Mesenchymal stem cell (in vitro differentiated cells and primary cell): ENCODE measurements at regions not wholly inside any gene's neighbourhood (a gene's known extent, or its start where the extent isn't known, plus 50 kb on each side); places are given as distances from the start of the nearest gene placed in this dataset.

Experiments used
- DNase-seq: peaks from one replicate; pipeline ENCODE4 v3.0.0-alpha.2; 2013
- H2AFZ ChIP-seq: one replicate; pipeline ENCODE4 v1.6.1; 2013; ENCODE audit warnings: low read depth, mild to moderate bottlenecking, control low read depth, inconsistent platforms, low read length, moderate library complexity
- H2AK5ac ChIP-seq: 2 replicates; pipeline ENCODE4 v1.6.1; 2013; ENCODE audit warnings: low read length, moderate library complexity, mild to moderate bottlenecking, inconsistent platforms; ENCODE audit not compliant: severe bottlenecking
- H2BK120ac ChIP-seq: one replicate; pipeline ENCODE4 v1.6.1; 2013; ENCODE audit warnings: low read depth, mild to moderate bottlenecking, inconsistent platforms, low read length, moderate library complexity
- H2BK12ac ChIP-seq, 2 experiments: one replicate each; pipeline ENCODE4 v1.6.1; 2013; ENCODE audit warnings: inconsistent platforms in 2 of 2, low read length in 2 of 2, mild to moderate bottlenecking in 2 of 2, moderate library complexity in 2 of 2, control low read depth in 1 of 2
- H2BK15ac ChIP-seq: one replicate; pipeline ENCODE4 v1.6.1; 2013; ENCODE audit warnings: mild to moderate bottlenecking, low read depth, inconsistent platforms; ENCODE audit not compliant: poor library complexity, severe bottlenecking
- H2BK5ac ChIP-seq: 2 replicates; pipeline ENCODE4 v1.6.1; 2013; ENCODE audit warnings: low read depth, mild to moderate bottlenecking, low read length, control low read depth, inconsistent platforms; ENCODE audit not compliant: poor library complexity, severe bottlenecking
- H3K14ac ChIP-seq, 2 experiments: one replicate each; pipeline ENCODE4 v1.6.1; 2013; ENCODE audit warnings: inconsistent platforms in 2 of 2, low read length in 2 of 2, control low read depth in 1 of 2, mild to moderate bottlenecking in 1 of 2, moderate library complexity in 1 of 2
- H3K18ac ChIP-seq, 2 experiments: one replicate each; pipeline ENCODE4 v1.6.1; 2013; ENCODE audit warnings: inconsistent platforms in 2 of 2, low read length in 2 of 2, control low read depth in 1 of 2, low read depth in 1 of 2, mild to moderate bottlenecking in 1 of 2
- H3K23ac ChIP-seq, 2 experiments: one replicate each; pipeline ENCODE4 v1.6.1; 2013; ENCODE audit warnings: inconsistent platforms in 2 of 2, low read length in 2 of 2, mild to moderate bottlenecking in 2 of 2, moderate library complexity in 2 of 2, control low read depth in 1 of 2
- H3K27ac ChIP-seq: 2 replicates; pipeline ENCODE4 v1.5.1; 2013; ENCODE audit warnings: mild to moderate bottlenecking, moderate library complexity, low read length, control low read depth, inconsistent platforms; ENCODE audit not compliant: poor library complexity, severe bottlenecking
- H3K27me3 ChIP-seq, 2 experiments: 2 replicates each; pipeline versions ENCODE4 v1.6.1 to v1.7.0; 2013; ENCODE audit warnings: low read length in 2 of 2, mild to moderate bottlenecking in 2 of 2, moderate library complexity in 2 of 2, control low read depth in 1 of 2, inconsistent platforms in 1 of 2; ENCODE audit not compliant: control insufficient read depth in 1 of 2, insufficient read depth in 1 of 2
- H3K36me3 ChIP-seq, 2 experiments: 2 replicates each; pipeline versions ENCODE4 v1.6.1 to v1.7.0; 2013; ENCODE audit warnings: low read length in 2 of 2, control low read depth in 1 of 2, inconsistent platforms in 1 of 2, low read depth in 1 of 2, mild to moderate bottlenecking in 1 of 2; ENCODE audit not compliant: insufficient read depth in 2 of 2, control insufficient read depth in 1 of 2
- H3K4ac ChIP-seq, 2 experiments: one replicate each; pipeline ENCODE4 v1.6.1; 2013; ENCODE audit warnings: inconsistent platforms in 2 of 2, low read length in 2 of 2, mild to moderate bottlenecking in 2 of 2, moderate library complexity in 2 of 2, control low read depth in 1 of 2, low read depth in 1 of 2
- H3K4me1 ChIP-seq: 2 replicates; pipeline ENCODE4 v1.6.1; 2013; ENCODE audit warnings: low read depth, low read length, control low read depth; ENCODE audit not compliant: control insufficient read depth, insufficient read depth
- H3K4me2 ChIP-seq: 2 replicates; pipeline ENCODE4 v1.6.1; 2013; ENCODE audit warnings: low read length, mild to moderate bottlenecking, inconsistent platforms; ENCODE audit not compliant: poor library complexity, severe bottlenecking
- H3K4me3 ChIP-seq, 2 experiments: 2 replicates each; pipeline versions ENCODE4 v1.5.1 to v1.7.0; 2013; ENCODE audit warnings: low read length in 2 of 2, mild to moderate bottlenecking in 2 of 2, control low read depth in 1 of 2, low read depth in 1 of 2; ENCODE audit not compliant: insufficient read depth in 1 of 2
- H3K79me1 ChIP-seq: replicated peaks from 2 replicates; pipeline ENCODE4 v1.6.1; 2013; ENCODE audit warnings: mild to moderate bottlenecking, control low read depth, low read length, inconsistent platforms; ENCODE audit not compliant: poor library complexity, severe bottlenecking
- H3K9ac ChIP-seq: 2 replicates; pipeline ENCODE4 v1.7.0; 2013; ENCODE audit warnings: mild to moderate bottlenecking, low read length, moderate library complexity
- H3K9me3 ChIP-seq: 2 replicates; pipeline ENCODE4 v1.7.0; 2013; ENCODE audit warnings: mild to moderate bottlenecking, low read length; ENCODE audit not compliant: control insufficient read depth
- H4K8ac ChIP-seq: one replicate; pipeline ENCODE4 v1.6.1; 2013; ENCODE audit warnings: inconsistent platforms, mild to moderate bottlenecking, low read length, moderate library complexity
- H4K91ac ChIP-seq: one replicate; pipeline ENCODE4 v1.6.1; 2013; ENCODE audit warnings: mild to moderate bottlenecking, low read length, inconsistent platforms
- WGBS: methylation state at CpG from one replicate; pipeline ENCODE4 v1.1.7; 2013; ENCODE audit warnings: mixed read lengths; 5-methylcytosine and 5-hydroxymethylcytosine counted together

DNA sequence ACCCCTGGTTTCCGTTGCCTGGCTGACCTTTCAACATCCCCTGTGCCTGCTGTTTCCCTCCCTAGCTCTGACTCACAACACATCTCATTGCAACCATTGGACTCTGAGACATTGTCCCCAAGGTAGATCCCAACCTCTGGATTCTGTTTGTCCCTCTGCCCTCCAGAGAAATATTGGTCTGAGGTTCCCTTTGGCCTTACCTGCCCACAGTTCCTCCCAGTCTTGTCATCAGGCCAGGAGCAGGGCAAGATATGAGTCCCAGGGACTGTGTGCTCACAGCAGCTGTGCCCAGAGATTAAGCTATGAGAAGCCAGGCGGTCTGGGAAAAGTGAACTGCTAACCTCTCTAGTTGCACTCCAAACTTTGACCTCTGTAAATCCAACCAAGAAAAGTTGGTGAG, 168.2 kb upstream of the NR2F2 start:
- no peaks in the 10 kb centered on the region for H3K4me1 ChIP-seq
- no peak overlapping the region for H3K9ac ChIP-seq
- H2BK120ac ChIP-seq: no peak overlapping the region
- no peak overlapping the region for H2AFZ ChIP-seq
- no peak overlapping the region for H4K91ac ChIP-seq
- no peak overlapping the region for H2BK15ac ChIP-seq
- H2AK5ac ChIP-seq: no peak overlapping the region
- H2BK12ac ChIP-seq: no peak overlapping the region
- H3K4ac ChIP-seq: no peak overlapping the region
- no peak overlapping the region for H3K23ac ChIP-seq
- H3K9me3 ChIP-seq: no peaks in the 10 kb centered on the region
- H3K79me1 ChIP-seq: no peaks in the 10 kb centered on the region
- 95% methylated on average over 2 of the region's 2 CpGs for WGBS
- no peak overlapping the region for H3K14ac ChIP-seq
- no peak for DNase-seq
- no peak overlapping the region for H3K4me3 ChIP-seq
- no peak overlapping the region for H2BK5ac ChIP-seq
- no peak overlapping the region for H3K27ac ChIP-seq
- H3K4me2 ChIP-seq: no peak overlapping the region
- no peaks in the 10 kb centered on the region for H3K27me3 ChIP-seq
- no peak overlapping the region for H3K18ac ChIP-seq
- no peaks in the 10 kb centered on the region for H3K36me3 ChIP-seq
- H4K8ac ChIP-seq: no peak overlapping the region

DNA sequence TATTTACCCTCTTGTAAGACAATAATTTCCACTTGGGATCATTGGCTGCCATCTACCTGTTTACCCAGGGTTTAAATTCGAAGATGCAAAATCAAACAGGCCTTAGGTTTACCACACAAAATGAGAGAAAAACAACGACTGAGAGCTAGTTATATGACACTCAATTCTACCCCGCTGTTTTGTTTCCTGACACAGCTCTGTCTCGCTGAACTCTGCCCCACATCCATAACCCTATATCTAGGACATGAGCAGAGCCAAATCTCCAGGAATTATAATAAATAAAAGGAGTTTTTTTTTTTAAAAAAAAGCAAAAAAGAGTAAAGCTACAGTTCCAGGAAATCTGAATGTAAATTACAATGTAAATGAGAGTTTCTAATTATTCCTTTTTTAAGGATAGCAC, 165.4 kb upstream of the NR2F2 start:
- Histone ChIP-seq H3K4me2 (no peak overlapping the region), H3K4me1 (no peaks in the 10 kb centered on the region), H2BK120ac (no peak overlapping the region), H3K27me3 (no peaks in the 10 kb centered on the region), H3K79me1 (no peaks in the 10 kb centered on the region), H2BK5ac (no peak overlapping the region), H2BK15ac (no peak overlapping the region), H3K9ac (no peak overlapping the region), H3K23ac (no peak overlapping the region), H2AK5ac (no peak overlapping the region), H3K36me3 (peaks cover 0 to 4% of the 10 kb centered on the region in 2 experiments), H3K27ac (no peak overlapping the region), H4K8ac (no peak overlapping the region), H2AFZ (no peak overlapping the region), H2BK12ac (no peak overlapping the region), H4K91ac (no peak overlapping the region), H3K4ac (no peak overlapping the region), H3K14ac (no peak overlapping the region), H3K4me3 (no peak overlapping the region), H3K18ac (no peak overlapping the region), H3K9me3 (no peaks in the 10 kb centered on the region)
- 61% methylated on average over 2 of the region's 4 CpGs for WGBS
- no peak for DNase-seq

DNA sequence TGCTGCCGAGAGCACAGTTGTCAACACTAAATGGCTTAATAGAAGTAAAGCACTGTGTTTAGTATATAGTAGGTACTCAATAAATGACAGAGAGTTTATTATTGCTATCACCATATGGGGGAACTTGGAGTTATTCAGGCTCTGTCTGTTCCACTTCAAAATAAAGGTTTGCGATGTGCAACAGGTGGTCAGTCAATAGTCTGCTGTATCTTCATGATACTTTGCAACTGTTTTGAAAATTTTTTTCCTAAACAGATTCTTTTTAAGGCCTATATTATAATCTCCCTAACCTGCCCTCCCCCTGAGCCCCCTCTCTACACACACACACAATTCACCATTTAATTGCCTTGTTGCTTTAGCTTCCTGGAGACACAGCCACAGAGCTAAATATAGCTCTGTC, 164.7 kb upstream of the NR2F2 start:
- Histone ChIP-seq H2AFZ (no peak overlapping the region), H3K27me3 (no peaks in the 10 kb centered on the region), H3K18ac (no peak overlapping the region), H2BK120ac (no peak overlapping the region), H2BK12ac (no peak overlapping the region), H3K27ac (no peak overlapping the region), H3K23ac (no peak overlapping the region), H3K4ac (no peak overlapping the region), H3K4me1 (no peaks in the 10 kb centered on the region), H3K4me3 (no peak overlapping the region), H3K4me2 (no peak overlapping the region), H3K9ac (no peak overlapping the region), H3K36me3 (peaks cover 0 to 4% of the 10 kb centered on the region in 2 experiments), H4K8ac (no peak overlapping the region), H3K79me1 (no peaks in the 10 kb centered on the region), H4K91ac (no peak overlapping the region), H2AK5ac (no peak overlapping the region), H2BK5ac (no peak overlapping the region), H3K9me3 (no peaks in the 10 kb centered on the region), H2BK15ac (no peak overlapping the region), H3K14ac (no peak overlapping the region)
- 67% methylated on average over 2 of the region's 2 CpGs for WGBS
- no peak for DNase-seq

DNA sequence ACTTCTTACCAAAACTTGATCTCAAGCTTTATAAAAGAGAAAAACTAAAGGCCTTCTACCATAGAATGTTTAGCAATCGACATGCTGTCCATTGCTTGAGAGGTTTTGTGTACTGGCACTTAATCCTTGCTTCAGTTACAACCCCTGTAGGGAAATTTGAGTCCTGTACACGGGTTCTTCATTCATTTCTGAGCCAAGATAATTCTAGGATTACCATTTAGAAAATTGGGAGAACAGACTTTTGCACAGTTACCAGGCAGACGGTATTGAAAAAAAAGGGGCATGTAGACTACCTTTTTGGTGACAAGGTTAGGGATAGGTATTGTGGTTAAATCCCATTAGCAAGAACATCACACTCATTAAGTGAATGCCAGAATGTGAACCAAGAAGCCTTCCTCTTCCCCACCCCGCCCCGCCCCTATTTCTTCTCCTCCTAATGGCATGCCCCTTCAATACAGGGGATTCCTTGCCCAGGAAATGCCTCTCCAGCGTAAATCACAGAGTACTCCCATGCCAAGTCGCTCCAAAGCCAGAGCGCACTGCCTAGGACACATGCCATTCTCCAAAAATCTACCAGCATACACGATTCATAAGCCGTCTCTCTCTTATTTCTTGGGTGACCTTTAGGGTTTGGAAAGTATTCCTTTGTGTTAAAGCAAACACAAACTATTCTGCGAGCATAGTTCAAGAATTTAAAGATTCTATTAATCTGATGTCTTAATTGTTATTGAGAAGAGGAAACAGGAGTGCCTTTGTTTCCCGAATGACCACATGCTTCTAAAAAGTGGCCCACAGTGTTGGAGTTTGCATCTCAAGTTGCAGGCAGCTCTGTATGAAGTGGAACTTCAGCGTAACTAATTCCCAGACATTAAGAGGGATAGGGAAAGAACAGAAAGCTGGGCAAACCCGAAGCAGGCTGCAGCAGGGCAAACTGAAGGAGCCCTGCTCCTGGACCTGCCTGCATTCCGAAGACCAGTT, 164.0 kb upstream of the NR2F2 start:
- 66% methylated on average over 12 of the region's 15 CpGs for WGBS

More for the DNA sequence above, 164.0 kb upstream of the NR2F2 start:
- Histone ChIP-seq H2AFZ (no peak overlapping the region), H3K4me3 (no peak overlapping the region), H4K8ac (no peak overlapping the region), H3K9me3 (no peaks in the 10 kb centered on the region), H2BK120ac (no peak overlapping the region), H3K14ac (no peak overlapping the region), H2BK5ac (no peak overlapping the region), H2AK5ac (no peak overlapping the region), H3K4ac (no peak overlapping the region), H2BK15ac (no peak overlapping the region), H3K27ac (no peak overlapping the region), H3K79me1 (no peaks in the 10 kb centered on the region), H3K36me3 (peaks cover 0 to 4% of the 10 kb centered on the region in 2 experiments), H3K23ac (no peak overlapping the region), H3K18ac (peak overlapping the region in 1 of 2 experiments; percentile 46), H2BK12ac (no peak overlapping the region), H3K4me2 (no peak overlapping the region), H3K27me3 (no peaks in the 10 kb centered on the region), H3K9ac (no peak overlapping the region), H3K4me1 (no peaks in the 10 kb centered on the region), H4K91ac (no peak overlapping the region)
- DNase-seq: no peak
